Hepatocyte (in vitro differentiated cells): ENCODE measurements at regions not wholly inside any gene's neighbourhood (a gene's known extent, or its start where the extent isn't known, plus 50 kb on each side); places are given as distances from the start of the nearest gene placed in this dataset.
"Not testable (repeated sequence)": the region's sequence is repeated elsewhere in the genome, so short reads cannot be mapped to it uniquely, and the experiment has no call there.

Experiments used
- DNase-seq: peaks from one replicate; pipeline ENCODE4 v3.0.0-alpha.2; 2016; ENCODE audit warnings: low spot score
- H2AFZ ChIP-seq: fragments of 200-600 bp; sonication (generic); 2 replicates; pipeline ENCODE4 v1.6.0; 2016; ENCODE audit warnings: antibody characterized with exemption, mild to moderate bottlenecking
- H3K27ac ChIP-seq: fragments of 200-600 bp; sonication (generic); 2 replicates; pipeline ENCODE4 v1.5.1; 2016; ENCODE audit warnings: mild to moderate bottlenecking
- H3K27me3 ChIP-seq: fragments of 200-600 bp; sonication (generic); 2 replicates; pipeline ENCODE4 v1.6.1; 2016
- H3K36me3 ChIP-seq: fragments of 200-600 bp; sonication (generic); replicated peaks from 2 replicates; pipeline ENCODE4 v1.5.1; 2016; ENCODE audit warnings: low read depth; ENCODE audit not compliant: insufficient read depth
- H3K4me1 ChIP-seq: fragments of 200-600 bp; sonication (generic); 2 replicates; pipeline ENCODE4 v1.5.1; 2016; ENCODE audit warnings: mild to moderate bottlenecking, moderate library complexity; ENCODE audit not compliant: insufficient read depth
- H3K4me2 ChIP-seq: fragments of 200-600 bp; sonication (generic); 2 replicates; pipeline ENCODE4 v1.6.0; 2016
- H3K4me3 ChIP-seq: fragments of 200-600 bp; sonication (generic); 2 replicates; pipeline ENCODE4 v1.5.1; 2016; ENCODE audit warnings: mild to moderate bottlenecking
- H3K79me2 ChIP-seq: fragments of 200-600 bp; sonication (generic); 2 replicates; pipeline ENCODE4 v1.6.0; 2017; ENCODE audit warnings: mild to moderate bottlenecking
- H3K9me2 ChIP-seq: fragments of 200-600 bp; sonication (generic); replicated peaks from 2 replicates; pipeline ENCODE4 v1.6.0; 2017; ENCODE audit warnings: mild to moderate bottlenecking; ENCODE audit not compliant: insufficient read depth
- H3K9me3 ChIP-seq: fragments of 200-600 bp; sonication (generic); 2 replicates; pipeline ENCODE4 v1.5.1; 2016; ENCODE audit warnings: low read depth, mild to moderate bottlenecking
- H4K20me1 ChIP-seq: fragments of 200-600 bp; sonication (generic); 2 replicates; pipeline ENCODE4 v1.6.0; 2016; ENCODE audit warnings: mild to moderate bottlenecking; ENCODE audit not compliant: insufficient read depth, poor library complexity, severe bottlenecking
- WGBS: methylation state at CpG from one replicate; pipeline ENCODE4 v1.1.6; 2016; ENCODE audit warnings: low lambda C conversion rate; ENCODE audit errors: missing lambda C conversion rate; 5-methylcytosine and 5-hydroxymethylcytosine counted together

- not testable (repeated sequence) for H3K79me2 ChIP-seq, H3K9me2 ChIP-seq, H3K4me1 ChIP-seq, H3K4me2 ChIP-seq, H3K27me3 ChIP-seq, H3K9me3 ChIP-seq, H3K4me3 ChIP-seq, H2AFZ ChIP-seq, H3K36me3 ChIP-seq, DNase-seq, H4K20me1 ChIP-seq
- 30% methylated on average over 6 of the region's 8 CpGs for WGBS
- H3K27ac ChIP-seq: peak overlapping the region; percentile 23
Measured at GRCh38 chr16:29278097-29278871, 128.2 kb downstream of the NPIPB11 start.

GRCh38 chr16:29276446-29276845, 130.1 kb downstream of the NPIPB11 start:
- 63% methylated on average over 5 of the region's 5 CpGs for WGBS
- H2AFZ ChIP-seq, DNase-seq, H3K79me2 ChIP-seq, H3K36me3 ChIP-seq, H4K20me1 ChIP-seq, H3K27ac ChIP-seq, H3K4me1 ChIP-seq, H3K27me3 ChIP-seq, H3K9me2 ChIP-seq, H3K4me3 ChIP-seq, H3K9me3 ChIP-seq, H3K4me2 ChIP-seq: not testable (repeated sequence)

- not testable (repeated sequence) for H3K36me3 ChIP-seq, DNase-seq, H2AFZ ChIP-seq, H3K4me1 ChIP-seq, H3K27me3 ChIP-seq, H3K79me2 ChIP-seq, H3K27ac ChIP-seq, H3K4me2 ChIP-seq, H4K20me1 ChIP-seq, H3K4me3 ChIP-seq, H3K9me2 ChIP-seq, H3K9me3 ChIP-seq
- 88% methylated on average over 10 of the region's 12 CpGs for WGBS
Measured at GRCh38 chr16:29274055-29275035, 132.2 kb downstream of the NPIPB11 start.

- 88% methylated on average over 9 of the region's 9 CpGs for WGBS
- H3K27me3 ChIP-seq: not testable (repeated sequence)
Measured at GRCh38 chr16:29273298-29274054, 133.0 kb downstream of the NPIPB11 start.

GRCh38 chr16:29271721-29272675, 134.5 kb downstream of the NPIPB11 start:
- WGBS: 43% methylated on average over 13 of the region's 19 CpGs
- not testable (repeated sequence) for DNase-seq, H3K4me2 ChIP-seq

More at GRCh38 chr16:29273298-29274054, 133.0 kb downstream of the NPIPB11 start:
- H3K79me2 ChIP-seq, H3K4me3 ChIP-seq, DNase-seq, H3K9me2 ChIP-seq, H3K27ac ChIP-seq, H3K4me1 ChIP-seq, H3K4me2 ChIP-seq, H3K36me3 ChIP-seq, H3K9me3 ChIP-seq, H4K20me1 ChIP-seq, H2AFZ ChIP-seq: not testable (repeated sequence)

GRCh38 chr16:29270923-29271322, 135.6 kb downstream of the NPIPB11 start:
- H2AFZ ChIP-seq, H3K36me3 ChIP-seq, H3K4me2 ChIP-seq, H3K9me2 ChIP-seq, H3K9me3 ChIP-seq, H3K4me3 ChIP-seq, DNase-seq, H3K4me1 ChIP-seq, H3K79me2 ChIP-seq, H4K20me1 ChIP-seq, H3K27ac ChIP-seq, H3K27me3 ChIP-seq: not testable (repeated sequence)

More at GRCh38 chr16:29271721-29272675, 134.5 kb downstream of the NPIPB11 start:
- H3K9me3 ChIP-seq, H3K27me3 ChIP-seq, H3K36me3 ChIP-seq, H3K4me1 ChIP-seq, H3K4me3 ChIP-seq, H4K20me1 ChIP-seq, H3K79me2 ChIP-seq, H3K9me2 ChIP-seq, H2AFZ ChIP-seq: not testable (repeated sequence)
- H3K27ac ChIP-seq: peak overlapping the region; percentile 45

GRCh38 chr16:29270033-29270432, 136.5 kb downstream of the NPIPB11 start:
- H2AFZ ChIP-seq, H3K27me3 ChIP-seq, H3K4me1 ChIP-seq, H3K79me2 ChIP-seq, H3K4me2 ChIP-seq, H3K9me2 ChIP-seq, H3K27ac ChIP-seq, H3K4me3 ChIP-seq, H4K20me1 ChIP-seq, H3K9me3 ChIP-seq, DNase-seq, H3K36me3 ChIP-seq: not testable (repeated sequence)
